ENCODE measurements at regions not wholly inside any gene's neighbourhood (a gene's known extent, or its start where the extent isn't known, plus 50 kb on each side); places are given as distances from the start of the nearest gene placed in this dataset.

GRCh38 chr13:44075113-44075512 lies 195.4 kb downstream of the LACC1 start:
- in situ Hi-C loops (cut with MboI): no loop called here
- Histone ChIP-seq H3F3A (ENCODE audit: insufficient read depth) (no peaks in the 10 kb centered on the region), H3K9me3 (ENCODE audit: low read depth) (no peaks in the 10 kb centered on the region), H3K36me3 (ENCODE audit: low read depth) (no peaks in the 10 kb centered on the region), H4K20me1 (ENCODE audit: insufficient read depth) (no peaks in the 10 kb centered on the region), H3K4me2 (ENCODE audit: unreplicated experiment) (no peak overlapping the region), H3K9me2 (ENCODE audit: insufficient read depth) (no peaks in the 10 kb centered on the region), H3K79me2 (ENCODE audit: insufficient read depth) (no peaks in the 10 kb centered on the region), H3K4me1 (ENCODE audit: insufficient read depth) (no peaks in the 10 kb centered on the region), H3K9ac (no peak overlapping the region), H3K27me3 (replicated peaks; ENCODE audit: insufficient read depth) (peaks cover 7% of the 10 kb centered on the region; the same call in 1 of the 2 replicates), H2AFZ (no peak overlapping the region), H3K27ac (no peak overlapping the region), H3K4me3 (no peak overlapping the region)
- TF ChIP-seq EZH2phosphoT487 (IDR thresholded peaks at IDR 0.05; ENCODE audit: insufficient read depth, low read depth) (no peak), EZH2 (IDR thresholded peaks at IDR 0.05; ENCODE audit: insufficient read depth, poor library complexity, severe bottlenecking) (no peak)
- no peak for DNase-seq
- 13 to 19% methylated on average over 2 of the region's 2 CpGs for WGBS, 2 experiments (ENCODE audit: low coverage in 1 of 2, low lambda C conversion rate in 2 of 2, missing lambda C conversion rate in 2 of 2)

- Histone ChIP-seq H3K79me2 (ENCODE audit: insufficient read depth) (no peaks in the 10 kb centered on the region), H3K9ac (no peak overlapping the region), H3F3A (ENCODE audit: insufficient read depth) (no peaks in the 10 kb centered on the region), H3K4me1 (ENCODE audit: insufficient read depth) (no peaks in the 10 kb centered on the region), H4K20me1 (ENCODE audit: insufficient read depth) (no peaks in the 10 kb centered on the region), H3K4me2 (ENCODE audit: unreplicated experiment) (no peak overlapping the region), H3K27ac (no peak overlapping the region), H3K36me3 (ENCODE audit: low read depth) (no peaks in the 10 kb centered on the region), H3K27me3 (replicated peaks; ENCODE audit: insufficient read depth) (peaks cover 7% of the 10 kb centered on the region; the same call in 1 of the 2 replicates), H3K4me3 (no peak overlapping the region), H3K9me3 (ENCODE audit: low read depth) (no peaks in the 10 kb centered on the region), H3K9me2 (ENCODE audit: insufficient read depth) (no peaks in the 10 kb centered on the region), H2AFZ (no peak overlapping the region)
- WGBS, 2 experiments (ENCODE audit: low coverage in 1 of 2, low lambda C conversion rate in 2 of 2, missing lambda C conversion rate in 2 of 2): 43 to 50% methylated on average over 5 of the region's 5 CpGs
- no peak for TF ChIP-seq EZH2phosphoT487 (IDR thresholded peaks at IDR 0.05; ENCODE audit: insufficient read depth, low read depth)
- TF ChIP-seq EZH2 (IDR thresholded peaks at IDR 0.05; ENCODE audit: insufficient read depth, poor library complexity, severe bottlenecking): no peak
- DNase-seq: no peak
- in situ Hi-C loops (cut with MboI): no loop called here
Measured at GRCh38 chr13:44078806-44079376, 199.2 kb downstream of the LACC1 start.

GRCh38 chr13:44079413-44080205 lies 199.9 kb downstream of the LACC1 start:
- WGBS, 2 experiments (ENCODE audit: low coverage in 1 of 2, low lambda C conversion rate in 2 of 2, missing lambda C conversion rate in 2 of 2): 50 to 51% methylated on average over 11 of the region's 11 CpGs

DNA sequence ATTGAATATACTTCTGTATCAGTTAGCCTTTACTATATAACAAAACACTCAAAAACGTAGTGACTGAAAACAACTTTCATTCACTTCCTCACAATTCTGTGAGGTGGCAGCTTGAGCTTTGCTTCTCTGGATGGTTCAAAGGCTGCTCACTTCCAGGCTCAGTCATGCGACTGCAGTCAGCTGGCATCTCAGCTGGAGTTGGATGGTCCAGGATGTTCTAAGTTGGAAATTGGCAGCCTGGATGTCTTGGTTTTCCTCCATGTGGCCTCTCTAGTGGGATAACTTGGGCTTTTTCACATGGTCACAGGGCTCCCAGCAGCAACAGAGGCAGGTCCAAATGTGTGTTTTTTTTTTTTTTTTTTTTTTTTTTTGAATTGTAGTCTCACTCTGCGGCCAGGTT lies 204.4 kb downstream of the LACC1 start:
- Histone ChIP-seq H2AFZ (no peak overlapping the region), H3K79me2 (ENCODE audit: insufficient read depth) (no peaks in the 10 kb centered on the region), H3K9me2 (ENCODE audit: insufficient read depth) (no peaks in the 10 kb centered on the region), H3K4me1 (ENCODE audit: insufficient read depth) (no peaks in the 10 kb centered on the region), H3K9me3 (ENCODE audit: low read depth) (no peaks in the 10 kb centered on the region), H3K27me3 (replicated peaks; ENCODE audit: insufficient read depth) (0 out of 2 replicates have a peak, but pooled peaks cover 3% of the 10 kb centered on the region), H3K9ac (no peak overlapping the region), H3K4me2 (ENCODE audit: unreplicated experiment) (no peak overlapping the region), H3K36me3 (ENCODE audit: low read depth) (no peaks in the 10 kb centered on the region), H3F3A (ENCODE audit: insufficient read depth) (no peaks in the 10 kb centered on the region), H4K20me1 (ENCODE audit: insufficient read depth) (no peaks in the 10 kb centered on the region), H3K27ac (no peak overlapping the region), H3K4me3 (no peak overlapping the region)
- in situ Hi-C loops (cut with MboI): no loop called here
- WGBS, 2 experiments (ENCODE audit: low coverage in 1 of 2, low lambda C conversion rate in 2 of 2, missing lambda C conversion rate in 2 of 2): 12 to 13% methylated on average over 3 of the region's 3 CpGs
- DNase-seq: no peak
- TF ChIP-seq EZH2 (IDR thresholded peaks at IDR 0.05; ENCODE audit: insufficient read depth, poor library complexity, severe bottlenecking): no peak
- no peak for TF ChIP-seq EZH2phosphoT487 (IDR thresholded peaks at IDR 0.05; ENCODE audit: insufficient read depth, low read depth)

More at GRCh38 chr13:44079413-44080205, 199.9 kb downstream of the LACC1 start:
- H3F3A ChIP-seq (ENCODE audit: insufficient read depth): no peaks in the 10 kb centered on the region
- H3K4me2 ChIP-seq (ENCODE audit: unreplicated experiment): no peak overlapping the region
- no peaks in the 10 kb centered on the region for H3K4me1 ChIP-seq (ENCODE audit: insufficient read depth)
- no peak overlapping the region for H3K4me3 ChIP-seq
- H4K20me1 ChIP-seq (ENCODE audit: insufficient read depth): no peaks in the 10 kb centered on the region
- H2AFZ ChIP-seq: no peak overlapping the region
- no peak overlapping the region for H3K27ac ChIP-seq
- no peak for TF ChIP-seq EZH2phosphoT487 (IDR thresholded peaks at IDR 0.05; ENCODE audit: insufficient read depth, low read depth)
- no peak for DNase-seq
- H3K79me2 ChIP-seq (ENCODE audit: insufficient read depth): no peaks in the 10 kb centered on the region
- no peaks in the 10 kb centered on the region for H3K9me2 ChIP-seq (ENCODE audit: insufficient read depth)
- H3K9me3 ChIP-seq (ENCODE audit: low read depth): no peaks in the 10 kb centered on the region
- no peak overlapping the region for H3K9ac ChIP-seq
- peaks cover 7% of the 10 kb centered on the region; the same call in 1 of the 2 replicates for H3K27me3 ChIP-seq (replicated peaks; ENCODE audit: insufficient read depth)
- in situ Hi-C loops (cut with MboI): no loop called here
- H3K36me3 ChIP-seq (ENCODE audit: low read depth): no peaks in the 10 kb centered on the region

All from GM23248 (cell line).